ENCODE measurements at regions not wholly inside any gene's neighbourhood (a gene's known extent, or its start where the extent isn't known, plus 50 kb on each side); places are given as distances from the start of the nearest gene placed in this dataset.

DNA sequence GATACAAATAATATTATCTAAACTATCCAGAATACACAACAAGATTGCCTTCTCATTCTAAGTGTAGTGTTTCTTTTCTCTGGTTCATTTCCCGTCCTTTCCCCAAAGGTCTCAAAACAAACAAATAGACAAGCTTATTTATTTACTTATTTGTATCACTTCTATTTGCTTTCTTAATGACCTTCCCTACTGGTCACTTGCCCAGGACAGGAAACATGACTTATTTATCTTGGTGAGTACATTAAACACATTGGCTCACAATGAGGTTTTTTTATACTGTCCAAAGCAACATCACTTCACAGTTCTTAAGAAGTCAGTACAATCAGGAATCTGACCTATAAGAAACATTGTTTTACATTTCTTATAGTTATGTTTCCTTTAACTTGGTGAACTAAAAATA lies 123.3 kb upstream of the KYNU start:
- H3K36me3 ChIP-seq (replicated peaks in 1 of 2; ENCODE audit: control insufficient read depth in 1 of 2, insufficient read depth in 2 of 2, low read length in 2 of 2): no peaks in the 10 kb centered on the region
- Mint-ChIP-seq H3K9me3 (peaks cover 0 to 5% (median 1%) of the 10 kb centered on the region in 7 donors), H3K4me3 (no peak overlapping the region), H3K27me3 (ENCODE audit: low read depth in 3 of 3) (no peaks in the 10 kb centered on the region), H3K36me3 (no peaks in the 10 kb centered on the region), H3K27ac (no peak overlapping the region), H3K4me1 (no peaks in the 10 kb centered on the region)
- TF ChIP-seq, protein P1, sequence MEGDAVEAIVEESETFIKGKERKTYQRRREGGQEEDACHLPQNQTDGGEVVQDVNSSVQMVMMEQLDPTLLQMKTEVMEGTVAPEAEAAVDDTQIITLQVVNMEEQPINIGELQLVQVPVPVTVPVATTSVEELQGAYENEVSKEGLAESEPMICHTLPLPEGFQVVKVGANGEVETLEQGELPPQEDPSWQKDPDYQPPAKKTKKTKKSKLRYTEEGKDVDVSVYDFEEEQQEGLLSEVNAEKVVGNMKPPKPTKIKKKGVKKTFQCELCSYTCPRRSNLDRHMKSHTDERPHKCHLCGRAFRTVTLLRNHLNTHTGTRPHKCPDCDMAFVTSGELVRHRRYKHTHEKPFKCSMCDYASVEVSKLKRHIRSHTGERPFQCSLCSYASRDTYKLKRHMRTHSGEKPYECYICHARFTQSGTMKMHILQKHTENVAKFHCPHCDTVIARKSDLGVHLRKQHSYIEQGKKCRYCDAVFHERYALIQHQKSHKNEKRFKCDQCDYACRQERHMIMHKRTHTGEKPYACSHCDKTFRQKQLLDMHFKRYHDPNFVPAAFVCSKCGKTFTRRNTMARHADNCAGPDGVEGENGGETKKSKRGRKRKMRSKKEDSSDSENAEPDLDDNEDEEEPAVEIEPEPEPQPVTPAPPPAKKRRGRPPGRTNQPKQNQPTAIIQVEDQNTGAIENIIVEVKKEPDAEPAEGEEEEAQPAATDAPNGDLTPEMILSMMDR (IDR thresholded peaks at IDR 0.05): no peak
- H3K27me3 ChIP-seq (ENCODE audit: control insufficient read depth in 2 of 2, insufficient read depth in 2 of 2, low read length in 2 of 2): no peaks in the 10 kb centered on the region
- H3K4me2 ChIP-seq (replicated peaks; ENCODE audit: extremely low read depth, low read length, poor library complexity, severe bottlenecking): no peak overlapping the region
- no peak overlapping the region for H3K9ac ChIP-seq (ENCODE audit: insufficient read depth, low read length, poor library complexity, severe bottlenecking)
- no peak overlapping the region for H3K27ac ChIP-seq (ENCODE audit: low read depth in 1 of 2, low read length in 2 of 2)
- H3K9me3 ChIP-seq (replicated peaks in 1 of 2; ENCODE audit: control insufficient read depth in 1 of 2, insufficient read depth in 1 of 2, low read length in 2 of 2): no peaks in the 10 kb centered on the region
- H3K79me2 ChIP-seq (ENCODE audit: insufficient read depth, low read length): no peaks in the 10 kb centered on the region
- H2AFZ ChIP-seq (ENCODE audit: insufficient read depth, low read depth, low read length, poor library complexity, severe bottlenecking): no peak overlapping the region
- DNase-seq: no peak
- H3K4me3 ChIP-seq (replicated peaks in 1 of 3; ENCODE audit: low read depth in 2 of 3, low read length in 3 of 3): no peak overlapping the region
- no peaks in the 10 kb centered on the region for H3K4me1 ChIP-seq (ENCODE audit: control insufficient read depth in 1 of 2, insufficient read depth in 2 of 2, low read length in 2 of 2)
- no peaks in the 10 kb centered on the region for H4K20me1 ChIP-seq (ENCODE audit: insufficient read depth, low read length)
- intact Hi-C loops (cut with micrococcal nuclease): no loop called here
- no CpG with 5 or more reads among the region's 1 CpG for WGBS (ENCODE audit: insufficient coverage)

DNA sequence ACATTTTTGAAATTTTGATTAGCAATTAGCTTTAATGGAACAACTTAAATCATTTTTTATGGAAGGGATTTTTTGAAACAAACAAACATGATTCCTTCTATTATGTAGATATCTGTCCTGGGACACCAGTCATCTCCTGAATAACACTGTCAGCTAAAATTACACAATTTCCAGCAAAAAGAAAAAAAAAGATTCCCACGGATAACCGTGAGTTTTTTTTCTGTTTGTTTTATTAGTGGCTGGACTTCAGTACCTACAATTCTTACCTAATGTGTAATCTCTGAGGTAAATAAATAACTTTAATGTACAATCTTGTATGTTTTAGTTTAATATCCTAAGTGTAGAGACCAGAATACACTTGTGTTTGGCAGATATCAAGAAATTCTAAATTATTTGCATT lies 126.6 kb upstream of the KYNU start:
- no peaks in the 10 kb centered on the region for H4K20me1 ChIP-seq (ENCODE audit: insufficient read depth, low read length)
- TF ChIP-seq, protein P1 (IDR thresholded peaks at IDR 0.05): no peak
- no peaks in the 10 kb centered on the region for H3K4me1 Mint-ChIP-seq
- H2AFZ ChIP-seq (ENCODE audit: insufficient read depth, low read depth, low read length, poor library complexity, severe bottlenecking): no peak overlapping the region
- no CpG with 5 or more reads among the region's 2 CpGs for WGBS (ENCODE audit: insufficient coverage)
- H3K4me3 ChIP-seq (replicated peaks in 1 of 3; ENCODE audit: low read depth in 2 of 3, low read length in 3 of 3): no peak overlapping the region
- peaks cover 0 to 15% of the 10 kb centered on the region in 2 donors for H3K9me3 ChIP-seq (replicated peaks in 1 of 2; ENCODE audit: control insufficient read depth in 1 of 2, insufficient read depth in 1 of 2, low read length in 2 of 2)
- no peak for DNase-seq
- H3K4me3 Mint-ChIP-seq: no peak overlapping the region
- intact Hi-C loops (cut with micrococcal nuclease): no loop called here
- no peak overlapping the region for H3K4me2 ChIP-seq (replicated peaks; ENCODE audit: extremely low read depth, low read length, poor library complexity, severe bottlenecking)
- no peaks in the 10 kb centered on the region for H3K27me3 ChIP-seq (ENCODE audit: control insufficient read depth in 2 of 2, insufficient read depth in 2 of 2, low read length in 2 of 2)
- H3K4me1 ChIP-seq (ENCODE audit: control insufficient read depth in 1 of 2, insufficient read depth in 2 of 2, low read length in 2 of 2): no peaks in the 10 kb centered on the region
- no peak overlapping the region for H3K27ac ChIP-seq (ENCODE audit: low read depth in 1 of 2, low read length in 2 of 2)
- H3K9me3 Mint-ChIP-seq: peaks cover 0 to 18% (median 3%) of the 10 kb centered on the region in 7 donors
- H3K36me3 ChIP-seq (replicated peaks in 1 of 2; ENCODE audit: control insufficient read depth in 1 of 2, insufficient read depth in 2 of 2, low read length in 2 of 2): no peaks in the 10 kb centered on the region
- no peaks in the 10 kb centered on the region for H3K79me2 ChIP-seq (ENCODE audit: insufficient read depth, low read length)
- no peak overlapping the region for H3K9ac ChIP-seq (ENCODE audit: insufficient read depth, low read length, poor library complexity, severe bottlenecking)
- no peaks in the 10 kb centered on the region for H3K36me3 Mint-ChIP-seq
- no peak overlapping the region for H3K27ac Mint-ChIP-seq
- H3K27me3 Mint-ChIP-seq (ENCODE audit: low read depth in 3 of 3): peaks cover 0 to 2% (median 0%) of the 10 kb centered on the region in 3 donors
